Tongue (tissue), 1 donor: ENCODE measurements at regions not wholly inside any gene's neighbourhood (a gene's known extent, or its start where the extent isn't known, plus 50 kb on each side); places are given as distances from the start of the nearest gene placed in this dataset.
A peak's percentile ranks its signal among the peaks of the same experiment; 100 is the strongest.

Source experiments
- DNase-seq: peaks from one replicate; pipeline ENCODE4 v3.0.0-alpha.2; 2015

- no peak for DNase-seq
Measured at GRCh38 chr9:105828171-105828570, 133.8 kb downstream of the TMEM38B start.

GRCh38 chr9:105828596-105829213 is 134.4 kb downstream of the TMEM38B start:
- no peak for DNase-seq

DNA sequence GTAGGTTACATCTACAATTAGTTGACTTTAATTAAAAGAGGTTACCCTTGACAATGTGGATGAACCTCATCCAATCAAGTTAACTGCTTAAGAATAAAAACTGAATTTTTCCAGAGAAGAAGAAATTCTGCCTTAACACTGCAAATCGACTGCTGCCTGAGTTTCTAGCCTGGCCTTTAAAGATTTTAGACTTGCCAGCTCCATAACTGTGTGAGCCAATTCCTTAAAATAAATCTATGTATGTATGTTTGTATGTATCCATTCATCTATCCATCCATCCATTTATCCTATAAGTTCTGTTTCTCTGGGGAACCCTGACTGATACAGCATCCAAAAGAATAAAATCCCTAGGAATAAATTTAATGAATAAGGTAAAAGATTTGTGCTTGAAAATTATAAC is 136.1 kb downstream of the TMEM38B start:
- DNase-seq, result no peak

DNA sequence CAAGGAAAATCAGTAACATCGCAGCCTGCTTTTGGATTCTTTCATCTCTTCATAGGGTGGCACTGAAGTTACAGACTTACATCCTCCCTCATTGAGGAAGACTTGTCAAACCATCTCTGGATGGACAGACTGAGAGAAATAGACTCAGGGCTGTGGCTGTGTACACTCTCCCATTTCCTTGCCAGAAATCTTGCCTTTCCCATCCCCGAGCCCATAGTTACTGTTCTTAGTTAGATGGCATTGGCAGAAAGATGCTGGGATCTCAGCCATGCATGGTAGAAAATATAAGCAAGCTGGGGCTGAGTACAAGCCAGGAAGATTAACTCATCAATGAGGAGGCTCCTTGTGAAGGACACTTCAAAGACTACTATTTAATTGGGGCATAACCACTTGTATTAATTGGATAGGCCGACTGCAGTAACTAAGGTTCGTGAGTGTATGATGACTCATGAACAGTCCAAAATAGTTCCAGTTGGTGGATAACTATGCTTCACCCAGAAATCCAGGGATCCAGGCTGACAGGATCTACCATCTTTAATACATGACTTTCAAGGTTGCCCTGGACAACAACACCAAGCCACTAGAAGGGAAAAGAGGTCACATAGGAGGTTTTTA is 137.9 kb downstream of the TMEM38B start:
- no peak for DNase-seq

GRCh38 chr9:105833271-105833975 is 139.1 kb downstream of the TMEM38B start:
- no peak for DNase-seq

DNA sequence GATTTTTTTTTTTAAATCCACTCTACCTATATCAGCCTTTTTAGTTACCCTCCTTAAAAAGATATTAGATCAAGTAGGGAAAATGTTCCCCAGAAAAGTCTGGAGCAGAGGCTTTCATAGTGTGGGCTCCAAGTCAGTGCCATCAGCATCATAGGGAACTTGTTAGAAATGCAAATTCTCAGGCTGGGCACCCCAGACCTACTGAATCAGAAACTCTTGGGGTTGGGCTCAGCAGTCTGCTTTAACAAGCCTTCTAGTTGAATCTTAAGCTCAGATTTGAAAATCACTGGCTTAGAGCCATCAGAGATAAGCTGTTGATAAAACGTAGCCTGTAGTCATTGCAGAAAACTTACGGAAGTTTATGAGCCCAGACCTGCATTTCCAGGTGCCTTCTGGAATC is 140.1 kb downstream of the TMEM38B start:
- DNase-seq, result no peak

- DNase-seq, result peak; percentile 21
Measured at GRCh38 chr9:105835721-105836120, 141.4 kb downstream of the TMEM38B start.

- no peak for DNase-seq
Measured at GRCh38 chr9:105836936-105837660, 142.8 kb downstream of the TMEM38B start.

DNA sequence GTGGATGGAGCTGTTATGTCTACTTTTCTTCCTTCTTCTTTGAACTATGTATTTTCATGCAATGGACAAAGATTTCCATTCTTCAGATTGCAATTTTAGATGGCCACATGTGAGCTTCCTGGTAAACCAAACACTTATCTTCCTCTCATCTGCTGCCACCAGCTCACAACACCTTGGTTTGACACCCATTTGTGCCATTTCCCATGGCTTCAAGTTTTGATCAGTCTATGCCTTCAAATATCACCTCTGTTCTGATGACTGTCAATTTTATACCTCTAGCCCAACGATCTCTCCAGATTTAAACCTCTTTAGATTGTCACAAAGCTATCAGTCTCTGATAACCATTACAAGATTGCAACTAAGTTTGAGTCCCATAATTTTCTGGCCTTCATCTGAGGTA is 147.2 kb downstream of the TMEM38B start:
- no peak for DNase-seq

DNA sequence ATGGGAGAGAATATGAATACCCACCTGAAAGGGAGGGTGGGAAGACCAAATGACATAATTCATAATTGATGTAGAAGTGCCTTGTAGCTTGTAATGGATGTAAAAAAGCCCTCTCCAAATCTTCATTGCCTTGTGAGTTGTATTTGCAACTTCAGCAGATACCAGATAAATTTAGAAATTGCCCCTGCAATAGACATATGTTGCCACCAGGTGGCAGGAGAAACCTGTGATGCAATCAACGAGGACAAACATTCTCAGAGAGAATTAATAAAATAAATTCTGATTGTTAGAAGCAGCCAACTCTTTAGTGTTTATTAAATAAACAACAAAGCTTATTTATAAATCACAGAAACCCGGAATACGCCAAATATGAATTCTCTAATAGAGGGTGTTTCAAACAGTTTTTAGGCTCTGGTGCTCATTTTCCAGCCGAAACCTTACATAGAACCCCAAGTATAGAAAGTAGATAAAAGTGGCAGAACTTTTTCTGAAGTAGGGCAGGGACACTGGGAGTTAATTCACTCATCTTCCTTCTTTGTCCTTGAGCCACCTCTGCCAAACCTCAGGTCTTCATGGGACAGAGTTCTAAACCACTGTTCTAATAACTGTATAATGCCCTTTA is 147.8 kb downstream of the TMEM38B start:
- DNase-seq, result peak; percentile 56

GRCh38 chr9:105846825-105847224 is 152.5 kb downstream of the TMEM38B start:
- no peak for DNase-seq

GRCh38 chr9:105850852-105851500 is 156.6 kb downstream of the TMEM38B start:
- DNase-seq, result no peak

DNA sequence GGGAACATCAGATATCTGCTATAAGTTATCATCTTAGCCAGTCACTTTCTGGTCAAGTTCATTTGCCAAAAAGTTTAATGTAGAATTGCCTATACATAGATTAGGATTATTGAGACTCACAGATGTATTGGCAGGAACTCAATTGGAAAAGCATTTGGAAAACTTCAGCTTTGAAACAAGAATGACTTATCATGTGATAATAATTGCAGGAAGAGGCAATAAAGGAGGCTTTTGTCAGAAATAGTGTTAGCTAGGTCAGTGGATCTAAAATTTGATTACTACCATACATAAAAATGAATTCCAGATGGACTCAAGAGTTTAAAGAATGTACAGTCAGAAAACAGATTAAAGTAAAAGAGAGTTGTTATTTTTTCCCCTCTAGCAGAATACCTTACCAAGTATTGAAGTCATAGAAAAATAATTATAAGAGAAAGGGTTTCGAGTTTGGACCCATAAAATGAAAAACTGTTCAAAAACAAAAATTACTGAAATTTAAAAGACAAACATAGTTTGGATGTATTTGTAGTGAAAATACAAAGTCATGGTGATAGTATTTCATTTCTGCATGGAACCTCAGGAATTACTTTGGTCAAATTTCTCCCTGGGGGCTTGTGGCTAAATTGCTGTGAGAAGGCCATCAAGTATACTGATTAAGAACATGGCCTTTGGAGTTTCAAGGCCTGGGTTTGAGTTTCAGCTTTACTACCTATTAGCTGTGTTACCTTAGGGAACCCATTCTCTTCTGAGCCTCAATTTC is 159.9 kb downstream of the TMEM38B start:
- DNase-seq, result no peak

- no peak for DNase-seq
Measured at GRCh38 chr9:105854783-105855724, 160.7 kb downstream of the TMEM38B start.

DNA sequence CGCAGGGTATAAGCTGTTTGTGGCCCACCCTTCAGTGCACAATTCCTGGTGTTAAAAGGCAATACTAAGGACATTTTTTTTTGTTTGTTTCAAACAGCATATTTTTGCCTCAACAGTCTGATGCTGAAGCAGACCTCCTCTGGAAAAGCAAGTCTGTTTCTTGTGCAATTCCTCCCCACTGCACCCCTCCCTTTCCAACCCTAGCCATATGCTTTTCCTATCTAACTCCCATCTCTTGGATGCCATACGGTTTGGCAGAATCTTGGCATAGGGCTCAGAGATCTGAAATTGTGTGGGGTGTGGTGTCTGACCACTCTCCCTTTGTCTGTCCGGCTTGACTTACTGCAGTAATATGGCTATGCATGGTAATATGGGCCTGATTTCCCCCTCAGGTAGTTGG is 161.6 kb downstream of the TMEM38B start:
- DNase-seq, result no peak

- DNase-seq, result no peak
Measured at GRCh38 chr9:105858006-105858690, 163.8 kb downstream of the TMEM38B start.

- no peak for DNase-seq
Measured at GRCh38 chr9:105858877-105859276, 164.5 kb downstream of the TMEM38B start.

DNA sequence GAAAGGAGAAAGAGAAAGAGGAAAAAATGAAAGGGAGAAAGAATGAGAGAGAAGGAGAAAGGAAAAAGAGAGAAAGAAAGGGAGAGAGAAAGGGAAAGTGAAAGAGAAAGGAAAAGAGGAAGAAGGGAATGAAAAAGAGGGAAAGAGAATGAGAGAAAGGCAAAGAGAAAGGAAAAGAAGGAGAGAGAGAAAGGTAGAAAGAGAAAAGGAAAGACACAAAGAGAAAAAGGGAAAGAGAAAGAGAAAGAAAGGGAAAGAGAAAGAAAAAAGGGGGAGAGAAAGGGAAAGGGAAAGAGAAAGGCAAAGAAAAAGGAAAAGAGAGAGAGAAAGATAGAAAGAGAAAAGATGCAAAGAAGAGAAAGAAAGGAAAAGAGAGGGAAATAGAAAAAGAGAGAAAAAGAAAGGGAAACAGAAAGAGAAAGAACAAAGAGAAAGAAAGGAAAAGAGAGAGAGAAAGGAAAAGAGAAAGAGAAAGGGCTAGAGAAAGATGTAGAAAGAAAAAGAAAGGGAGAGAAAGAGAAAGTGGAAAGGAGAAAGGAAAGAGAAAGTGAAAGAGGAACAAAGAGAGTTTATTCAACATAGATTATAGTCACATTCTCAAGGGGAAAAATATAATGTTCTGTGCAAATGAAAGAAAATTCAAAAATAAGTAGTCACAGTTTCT is 165.2 kb downstream of the TMEM38B start:
- DNase-seq, result no peak

- no peak for DNase-seq
Measured at GRCh38 chr9:105860516-105860915, 166.2 kb downstream of the TMEM38B start.
